RWPE2 (cell line): ENCODE measurements at regions not wholly inside any gene's neighbourhood (a gene's known extent, or its start where the extent isn't known, plus 50 kb on each side); places are given as distances from the start of the nearest gene placed in this dataset.

ENCODE experiments used
- ATAC-seq: fragments of 200-7000 bp; cut with Tn5 transposase; 3 replicates; pipeline ENCODE4 v1.9.1; 2021; ENCODE audit warnings: low read depth
- DNase-seq: peaks from one replicate; pipeline ENCODE4 v3.0.0-alpha.2; 2020; ENCODE audit warnings: low spot score
- H3K27ac ChIP-seq: fragments of 450-650 bp; 2 replicates; pipeline ENCODE4 v1.5.1; 2017; ENCODE audit warnings: mild to moderate bottlenecking; ENCODE audit not compliant: poor library complexity, severe bottlenecking
- H3K27me3 ChIP-seq: fragments of 250-450 bp; sonication (Bioruptor Pico); 2 replicates; pipeline ENCODE4 v1.5.1; 2021; ENCODE audit warnings: mild to moderate bottlenecking, moderate library complexity; ENCODE audit not compliant: insufficient read depth, poor library complexity, severe bottlenecking
- H3K36me3 ChIP-seq: fragments of 250-450 bp; sonication (Bioruptor Pico); 2 replicates; pipeline ENCODE4 v1.5.1; 2020; ENCODE audit warnings: low read depth, mild to moderate bottlenecking, moderate library complexity
- H3K4me1 ChIP-seq: fragments of 250-450 bp; sonication (Bioruptor Pico); 2 replicates; pipeline ENCODE4 v1.5.1; 2021; ENCODE audit warnings: mild to moderate bottlenecking, moderate library complexity; ENCODE audit not compliant: insufficient read depth, poor library complexity, severe bottlenecking
- H3K4me3 ChIP-seq: fragments of 250-450 bp; sonication (Bioruptor Pico); 2 replicates; pipeline ENCODE4 v1.5.1; 2021; ENCODE audit warnings: mild to moderate bottlenecking, moderate library complexity; ENCODE audit not compliant: severe bottlenecking
- H3K9me3 ChIP-seq: fragments of 250-450 bp; sonication (Bioruptor Pico); 2 replicates; pipeline ENCODE4 v1.5.1; 2021; ENCODE audit warnings: mild to moderate bottlenecking, moderate library complexity; ENCODE audit not compliant: severe bottlenecking
- CTCF ChIP-seq: fragments of 450-650 bp; IDR thresholded peaks from one replicate; pipeline ENCODE4 v1.5.1; 2017; ENCODE audit warnings: mild to moderate bottlenecking, moderate library complexity; ENCODE audit not compliant: poor library complexity, severe bottlenecking

GRCh38 chr1:14090062-14090461 lies 390.1 kb downstream of the PRDM2 start:
- Histone ChIP-seq H3K27ac (no peak overlapping the region), H3K4me1 (no peaks in the 10 kb centered on the region), H3K9me3 (no peaks in the 10 kb centered on the region), H3K27me3 (no peaks in the 10 kb centered on the region), H3K4me3 (no peak overlapping the region), H3K36me3 (no peaks in the 10 kb centered on the region)
- no peak for ATAC-seq
- TF ChIP-seq CTCF: no peak
- no peak for DNase-seq

GRCh38 chr1:14090531-14090930 lies 390.5 kb downstream of the PRDM2 start:
- H3K4me3 ChIP-seq: no peak overlapping the region
- H3K36me3 ChIP-seq: no peaks in the 10 kb centered on the region
- H3K9me3 ChIP-seq: no peaks in the 10 kb centered on the region
- H3K27me3 ChIP-seq: no peaks in the 10 kb centered on the region
- no peak for DNase-seq
- H3K4me1 ChIP-seq: no peaks in the 10 kb centered on the region
- ATAC-seq: no peak
- no peak overlapping the region for H3K27ac ChIP-seq
- TF ChIP-seq CTCF: no peak

- no peaks in the 10 kb centered on the region for H3K36me3 ChIP-seq
- no peak for ATAC-seq
- H3K4me1 ChIP-seq: no peaks in the 10 kb centered on the region
- peak; percentile 37 for TF ChIP-seq CTCF
- DNase-seq: no peak
- no peaks in the 10 kb centered on the region for H3K27me3 ChIP-seq
- no peak overlapping the region for H3K27ac ChIP-seq
- no peaks in the 10 kb centered on the region for H3K9me3 ChIP-seq
- no peak overlapping the region for H3K4me3 ChIP-seq
These were observed 394.8 kb downstream of the PRDM2 start for GRCh38 chr1:14094611-14095400.

GRCh38 chr1:14098294-14098913 lies 398.4 kb downstream of the PRDM2 start:
- TF ChIP-seq CTCF: no peak
- no peaks in the 10 kb centered on the region for H3K36me3 ChIP-seq
- no peak overlapping the region for H3K27ac ChIP-seq
- no peak overlapping the region for H3K4me3 ChIP-seq
- no peaks in the 10 kb centered on the region for H3K4me1 ChIP-seq
- no peaks in the 10 kb centered on the region for H3K9me3 ChIP-seq
- no peak for ATAC-seq
- DNase-seq: no peak
- no peaks in the 10 kb centered on the region for H3K27me3 ChIP-seq

GRCh38 chr1:14100444-14100843 lies 400.5 kb downstream of the PRDM2 start:
- TF ChIP-seq CTCF: no peak
- H3K4me1 ChIP-seq: no peaks in the 10 kb centered on the region
- ATAC-seq: no peak
- no peak overlapping the region for H3K27ac ChIP-seq
- H3K9me3 ChIP-seq: no peaks in the 10 kb centered on the region
- no peak overlapping the region for H3K4me3 ChIP-seq
- no peaks in the 10 kb centered on the region for H3K36me3 ChIP-seq
- no peaks in the 10 kb centered on the region for H3K27me3 ChIP-seq
- DNase-seq: no peak
